ENCODE measurements at regions not wholly inside any gene's neighbourhood (a gene's known extent, or its start where the extent isn't known, plus 50 kb on each side); places are given as distances from the start of the nearest gene placed in this dataset.

GRCh38 chr12:25861226-25861625 is 97.3 kb upstream of the RASSF8 start:
- Histone ChIP-seq H3K4me1 (ENCODE audit: control insufficient read depth, low read depth, low read length) (no peaks in the 10 kb centered on the region), H3K36me3 (ENCODE audit: control insufficient read depth, low read depth, low read length) (no peaks in the 10 kb centered on the region), H3K27ac (ENCODE audit: low read length) (no peak overlapping the region), H3K9me3 (ENCODE audit: control insufficient read depth, low read depth, low read length) (no peaks in the 10 kb centered on the region), H3K27me3 (ENCODE audit: control insufficient read depth, insufficient read depth, low read length) (no peaks in the 10 kb centered on the region), H3K9ac (ENCODE audit: low read length) (no peak overlapping the region), H3K4me3 (ENCODE audit: low read length) (no peak overlapping the region)

- H3K4me1 ChIP-seq (ENCODE audit: control insufficient read depth, low read depth, low read length) = no peaks in the 10 kb centered on the region
- H3K4me3 ChIP-seq (ENCODE audit: low read length) = no peak overlapping the region
- H3K36me3 ChIP-seq (ENCODE audit: control insufficient read depth, low read depth, low read length) = no peaks in the 10 kb centered on the region
- no peak overlapping the region for H3K27ac ChIP-seq (ENCODE audit: low read length)
- H3K9me3 ChIP-seq (ENCODE audit: control insufficient read depth, low read depth, low read length) = no peaks in the 10 kb centered on the region
- H3K27me3 ChIP-seq (ENCODE audit: control insufficient read depth, insufficient read depth, low read length) = no peaks in the 10 kb centered on the region
- no peak overlapping the region for H3K9ac ChIP-seq (ENCODE audit: low read length)
These were observed 93.9 kb upstream of the RASSF8 start for GRCh38 chr12:25864306-25865276.

GRCh38 chr12:25866586-25867378 is 91.7 kb upstream of the RASSF8 start:
- no peaks in the 10 kb centered on the region for H3K4me1 ChIP-seq (ENCODE audit: control insufficient read depth, low read depth, low read length)
- no peak overlapping the region for H3K9ac ChIP-seq (ENCODE audit: low read length)
- H3K36me3 ChIP-seq (ENCODE audit: control insufficient read depth, low read depth, low read length) = no peaks in the 10 kb centered on the region
- H3K27me3 ChIP-seq (ENCODE audit: control insufficient read depth, insufficient read depth, low read length) = no peaks in the 10 kb centered on the region
- H3K27ac ChIP-seq (ENCODE audit: low read length) = no peak overlapping the region
- H3K9me3 ChIP-seq (ENCODE audit: control insufficient read depth, low read depth, low read length) = no peaks in the 10 kb centered on the region
- H3K4me3 ChIP-seq (ENCODE audit: low read length) = no peak overlapping the region

GRCh38 chr12:25868193-25868592 is 90.3 kb upstream of the RASSF8 start:
- no peaks in the 10 kb centered on the region for H3K36me3 ChIP-seq (ENCODE audit: control insufficient read depth, low read depth, low read length)
- no peak overlapping the region for H3K9ac ChIP-seq (ENCODE audit: low read length)
- H3K9me3 ChIP-seq (ENCODE audit: control insufficient read depth, low read depth, low read length) = no peaks in the 10 kb centered on the region
- no peak overlapping the region for H3K4me3 ChIP-seq (ENCODE audit: low read length)
- no peaks in the 10 kb centered on the region for H3K4me1 ChIP-seq (ENCODE audit: control insufficient read depth, low read depth, low read length)
- H3K27ac ChIP-seq (ENCODE audit: low read length) = no peak overlapping the region
- H3K27me3 ChIP-seq (ENCODE audit: control insufficient read depth, insufficient read depth, low read length) = no peaks in the 10 kb centered on the region

GRCh38 chr12:25872137-25872536 is 86.3 kb upstream of the RASSF8 start:
- Histone ChIP-seq H3K4me1 (ENCODE audit: control insufficient read depth, low read depth, low read length) (no peaks in the 10 kb centered on the region), H3K4me3 (ENCODE audit: low read length) (no peak overlapping the region), H3K27ac (ENCODE audit: low read length) (no peak overlapping the region), H3K36me3 (ENCODE audit: control insufficient read depth, low read depth, low read length) (no peaks in the 10 kb centered on the region), H3K27me3 (ENCODE audit: control insufficient read depth, insufficient read depth, low read length) (no peaks in the 10 kb centered on the region), H3K9me3 (ENCODE audit: control insufficient read depth, low read depth, low read length) (no peaks in the 10 kb centered on the region), H3K9ac (ENCODE audit: low read length) (no peak overlapping the region)

- Histone ChIP-seq H3K9me3 (ENCODE audit: control insufficient read depth, low read depth, low read length) (no peaks in the 10 kb centered on the region), H3K9ac (ENCODE audit: low read length) (no peak overlapping the region), H3K4me3 (ENCODE audit: low read length) (no peak overlapping the region), H3K36me3 (ENCODE audit: control insufficient read depth, low read depth, low read length) (no peaks in the 10 kb centered on the region), H3K27me3 (ENCODE audit: control insufficient read depth, insufficient read depth, low read length) (no peaks in the 10 kb centered on the region), H3K4me1 (ENCODE audit: control insufficient read depth, low read depth, low read length) (no peaks in the 10 kb centered on the region), H3K27ac (ENCODE audit: low read length) (no peak overlapping the region)
These were observed 82.8 kb upstream of the RASSF8 start for GRCh38 chr12:25875661-25876060.

GRCh38 chr12:25876383-25877045 is 82.0 kb upstream of the RASSF8 start:
- Histone ChIP-seq H3K4me1 (ENCODE audit: control insufficient read depth, low read depth, low read length) (no peaks in the 10 kb centered on the region), H3K4me3 (ENCODE audit: low read length) (no peak overlapping the region), H3K9me3 (ENCODE audit: control insufficient read depth, low read depth, low read length) (no peaks in the 10 kb centered on the region), H3K36me3 (ENCODE audit: control insufficient read depth, low read depth, low read length) (no peaks in the 10 kb centered on the region), H3K9ac (ENCODE audit: low read length) (no peak overlapping the region), H3K27ac (ENCODE audit: low read length) (no peak overlapping the region), H3K27me3 (ENCODE audit: control insufficient read depth, insufficient read depth, low read length) (no peaks in the 10 kb centered on the region)

GRCh38 chr12:25877446-25877845 is 81.0 kb upstream of the RASSF8 start:
- H3K9me3 ChIP-seq (ENCODE audit: control insufficient read depth, low read depth, low read length) = no peaks in the 10 kb centered on the region
- H3K4me1 ChIP-seq (ENCODE audit: control insufficient read depth, low read depth, low read length) = no peaks in the 10 kb centered on the region
- H3K36me3 ChIP-seq (ENCODE audit: control insufficient read depth, low read depth, low read length) = no peaks in the 10 kb centered on the region
- H3K27ac ChIP-seq (ENCODE audit: low read length) = no peak overlapping the region
- no peaks in the 10 kb centered on the region for H3K27me3 ChIP-seq (ENCODE audit: control insufficient read depth, insufficient read depth, low read length)
- H3K9ac ChIP-seq (ENCODE audit: low read length) = no peak overlapping the region
- no peak overlapping the region for H3K4me3 ChIP-seq (ENCODE audit: low read length)

- H3K36me3 ChIP-seq (ENCODE audit: control insufficient read depth, low read depth, low read length) = no peaks in the 10 kb centered on the region
- H3K9ac ChIP-seq (ENCODE audit: low read length) = no peak overlapping the region
- peaks cover 14% of the 10 kb centered on the region for H3K4me1 ChIP-seq (ENCODE audit: control insufficient read depth, low read depth, low read length)
- H3K27ac ChIP-seq (ENCODE audit: low read length) = no peak overlapping the region
- H3K4me3 ChIP-seq (ENCODE audit: low read length) = no peak overlapping the region
- no peaks in the 10 kb centered on the region for H3K27me3 ChIP-seq (ENCODE audit: control insufficient read depth, insufficient read depth, low read length)
- no peaks in the 10 kb centered on the region for H3K9me3 ChIP-seq (ENCODE audit: control insufficient read depth, low read depth, low read length)
These were observed 76.2 kb upstream of the RASSF8 start for GRCh38 chr12:25882266-25882665.

- H3K9me3 ChIP-seq (ENCODE audit: control insufficient read depth, low read depth, low read length) = no peaks in the 10 kb centered on the region
- H3K27ac ChIP-seq (ENCODE audit: low read length) = no peak overlapping the region
- H3K4me1 ChIP-seq (ENCODE audit: control insufficient read depth, low read depth, low read length) = peaks cover 24% of the 10 kb centered on the region
- H3K36me3 ChIP-seq (ENCODE audit: control insufficient read depth, low read depth, low read length) = no peaks in the 10 kb centered on the region
- no peak overlapping the region for H3K9ac ChIP-seq (ENCODE audit: low read length)
- no peaks in the 10 kb centered on the region for H3K27me3 ChIP-seq (ENCODE audit: control insufficient read depth, insufficient read depth, low read length)
- no peak overlapping the region for H3K4me3 ChIP-seq (ENCODE audit: low read length)
These were observed 75.2 kb upstream of the RASSF8 start for GRCh38 chr12:25883026-25883916.
